HG02623 (cell line): ENCODE measurements at regions not wholly inside any gene's neighbourhood (a gene's known extent, or its start where the extent isn't known, plus 50 kb on each side); places are given as distances from the start of the nearest gene placed in this dataset.
"Not testable (repeated sequence)": the region's sequence is repeated elsewhere in the genome, so short reads cannot be mapped to it uniquely, and the experiment has no call there.

Source experiments
- ATAC-seq: cut with Tn5 transposase; IDR thresholded peaks from one replicate; pipeline ENCODE4 v1.9.1; 2021; ENCODE audit warnings: moderate library complexity; ENCODE audit not compliant: unreplicated experiment

GRCh38 chr2:150222379-150222778 is 265.1 kb downstream of the RND3 start:
- no peak for ATAC-seq

GRCh38 chr2:150219861-150220260 is 267.6 kb downstream of the RND3 start:
- ATAC-seq, result no peak

GRCh38 chr2:150215041-150215440 is 272.4 kb downstream of the RND3 start:
- ATAC-seq, result no peak

GRCh38 chr2:150214626-150215025 is 272.8 kb downstream of the RND3 start:
- no peak for ATAC-seq

- ATAC-seq, result no peak
Observed at GRCh38 chr2:150212722-150213171, 274.7 kb downstream of the RND3 start.

- no peak for ATAC-seq
Observed at GRCh38 chr2:150211164-150211631, 276.3 kb downstream of the RND3 start.

- no peak for ATAC-seq
Observed at GRCh38 chr2:150209746-150210145, 277.7 kb downstream of the RND3 start.

GRCh38 chr2:150208689-150209088 is 278.8 kb downstream of the RND3 start:
- no peak for ATAC-seq

- no peak for ATAC-seq
Observed at GRCh38 chr2:150207979-150208378, 279.5 kb downstream of the RND3 start.

- ATAC-seq, result no peak
Observed at GRCh38 chr2:150204451-150204850, 283.0 kb downstream of the RND3 start.

- not testable (repeated sequence) for ATAC-seq
Observed at GRCh38 chr2:150194816-150195215, 292.7 kb downstream of the RND3 start.

GRCh38 chr2:150192701-150193100 is 294.8 kb downstream of the RND3 start:
- no peak for ATAC-seq

- no peak for ATAC-seq
Observed at GRCh38 chr2:150191349-150191748, 296.1 kb downstream of the RND3 start.

- ATAC-seq, result no peak
Observed at GRCh38 chr2:150190546-150190945, 296.9 kb downstream of the RND3 start.

- ATAC-seq, result no peak
Observed at GRCh38 chr2:150188800-150189199, 298.7 kb downstream of the RND3 start.

GRCh38 chr2:150188177-150188576 is 299.3 kb downstream of the RND3 start:
- ATAC-seq, result no peak

- ATAC-seq, result no peak
Observed at GRCh38 chr2:150182566-150183235, 304.8 kb downstream of the RND3 start.

- no peak for ATAC-seq
Observed at GRCh38 chr2:150178591-150178990, 308.9 kb downstream of the RND3 start.

- no peak for ATAC-seq
Observed at GRCh38 chr2:150174971-150175421, 312.5 kb downstream of the RND3 start.

- ATAC-seq, result no peak
Observed at GRCh38 chr2:150174056-150174805, 313.2 kb downstream of the RND3 start.

GRCh38 chr2:150171065-150171548 is 316.4 kb downstream of the RND3 start:
- ATAC-seq, result no peak

GRCh38 chr2:150169237-150169629 is 318.2 kb downstream of the RND3 start:
- ATAC-seq, result no peak
